ENCODE measurements at regions not wholly inside any gene's neighbourhood (a gene's known extent, or its start where the extent isn't known, plus 50 kb on each side); places are given as distances from the start of the nearest gene placed in this dataset.

DNA sequence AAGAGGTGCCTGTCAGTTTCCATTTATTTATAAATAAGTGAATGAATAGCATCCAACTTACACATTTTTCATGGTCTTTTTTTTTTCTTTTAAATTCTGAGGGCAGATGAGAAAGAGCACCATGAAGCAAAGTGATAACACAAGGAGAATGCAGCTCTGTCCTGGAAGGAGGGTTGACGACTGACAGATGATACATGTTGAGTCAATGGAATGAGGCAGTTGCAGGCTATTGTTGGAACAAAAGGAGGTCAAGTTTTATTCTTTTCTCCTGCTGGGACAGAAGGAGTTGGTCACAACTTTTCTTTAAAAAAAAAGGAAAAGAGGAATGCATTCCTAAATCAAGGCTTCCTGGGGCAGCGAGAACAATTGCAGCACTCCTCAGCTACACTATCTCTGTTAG lies 119.9 kb upstream of the PLEKHG7 start:
- TF ChIP-seq, protein P1, sequence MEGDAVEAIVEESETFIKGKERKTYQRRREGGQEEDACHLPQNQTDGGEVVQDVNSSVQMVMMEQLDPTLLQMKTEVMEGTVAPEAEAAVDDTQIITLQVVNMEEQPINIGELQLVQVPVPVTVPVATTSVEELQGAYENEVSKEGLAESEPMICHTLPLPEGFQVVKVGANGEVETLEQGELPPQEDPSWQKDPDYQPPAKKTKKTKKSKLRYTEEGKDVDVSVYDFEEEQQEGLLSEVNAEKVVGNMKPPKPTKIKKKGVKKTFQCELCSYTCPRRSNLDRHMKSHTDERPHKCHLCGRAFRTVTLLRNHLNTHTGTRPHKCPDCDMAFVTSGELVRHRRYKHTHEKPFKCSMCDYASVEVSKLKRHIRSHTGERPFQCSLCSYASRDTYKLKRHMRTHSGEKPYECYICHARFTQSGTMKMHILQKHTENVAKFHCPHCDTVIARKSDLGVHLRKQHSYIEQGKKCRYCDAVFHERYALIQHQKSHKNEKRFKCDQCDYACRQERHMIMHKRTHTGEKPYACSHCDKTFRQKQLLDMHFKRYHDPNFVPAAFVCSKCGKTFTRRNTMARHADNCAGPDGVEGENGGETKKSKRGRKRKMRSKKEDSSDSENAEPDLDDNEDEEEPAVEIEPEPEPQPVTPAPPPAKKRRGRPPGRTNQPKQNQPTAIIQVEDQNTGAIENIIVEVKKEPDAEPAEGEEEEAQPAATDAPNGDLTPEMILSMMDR (IDR thresholded peaks at IDR 0.05; ENCODE audit: low read length), result no peak
- TF ChIP-seq EZH2 (optimal IDR thresholded peaks at IDR 0.05; ENCODE audit: low read depth, low read length) (no peak), EZH2phosphoT487 (IDR thresholded peaks at IDR 0.05; ENCODE audit: low read length) (no peak)
